Muscle of leg (tissue), 3 donors: ENCODE measurements at regions not wholly inside any gene's neighbourhood (a gene's known extent, or its start where the extent isn't known, plus 50 kb on each side); places are given as distances from the start of the nearest gene placed in this dataset.

ENCODE experiments used
- DNase-seq: peaks from one replicate; pipeline ENCODE4 v3.0.0; 2013
- H3K27ac ChIP-seq: one replicate; pipeline ENCODE4 v1.5.1; 2013; ENCODE audit warnings: mild to moderate bottlenecking, low read length, control low read depth
- H3K27me3 ChIP-seq: one replicate; pipeline ENCODE4 v1.6.1; 2013; ENCODE audit warnings: low read length; ENCODE audit not compliant: control insufficient read depth, insufficient read depth
- H3K36me3 ChIP-seq: one replicate; pipeline ENCODE4 v1.6.1; 2013; ENCODE audit warnings: low read length; ENCODE audit not compliant: control insufficient read depth, insufficient read depth
- H3K4me1 ChIP-seq: one replicate; pipeline ENCODE4 v1.6.1; 2013; ENCODE audit warnings: low read length; ENCODE audit not compliant: control insufficient read depth, insufficient read depth
- H3K4me3 ChIP-seq: one replicate; pipeline ENCODE4 v1.5.1; 2013; ENCODE audit warnings: low read length, control low read depth
- H3K9me3 ChIP-seq: replicated peaks from 2 replicates; pipeline ENCODE4 v1.6.1; 2013; ENCODE audit warnings: low read depth, low read length; ENCODE audit not compliant: control insufficient read depth
- WGBS: methylation state at CpG from one replicate; pipeline ENCODE4 v1.1.5; 2013; ENCODE audit warnings: missing lambda C conversion rate; ENCODE audit not compliant: insufficient coverage; 5-methylcytosine and 5-hydroxymethylcytosine counted together

DNA sequence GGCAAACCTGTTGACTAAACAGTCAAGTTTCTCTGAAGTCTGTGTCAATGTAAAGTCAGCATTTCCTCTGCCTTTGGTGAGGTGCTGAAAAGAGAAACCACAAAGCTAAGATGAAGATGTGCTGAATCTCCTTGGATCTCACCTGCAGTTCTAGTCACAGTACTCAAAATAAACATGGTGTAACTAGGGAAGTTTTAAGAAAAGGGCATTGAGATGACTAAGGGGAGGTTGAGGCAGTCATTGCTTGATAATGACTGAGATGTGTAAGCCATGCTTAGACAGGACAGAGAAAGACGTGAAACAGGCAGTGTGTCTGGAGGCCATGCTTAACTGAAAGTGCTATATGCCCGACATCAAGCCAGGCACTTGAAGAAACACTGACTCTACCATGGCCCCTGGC, 1010.0 kb upstream of the CELF4 start:
- WGBS, result 100% methylated on average over 1 of the region's 2 CpGs
- DNase-seq, result no peak

DNA sequence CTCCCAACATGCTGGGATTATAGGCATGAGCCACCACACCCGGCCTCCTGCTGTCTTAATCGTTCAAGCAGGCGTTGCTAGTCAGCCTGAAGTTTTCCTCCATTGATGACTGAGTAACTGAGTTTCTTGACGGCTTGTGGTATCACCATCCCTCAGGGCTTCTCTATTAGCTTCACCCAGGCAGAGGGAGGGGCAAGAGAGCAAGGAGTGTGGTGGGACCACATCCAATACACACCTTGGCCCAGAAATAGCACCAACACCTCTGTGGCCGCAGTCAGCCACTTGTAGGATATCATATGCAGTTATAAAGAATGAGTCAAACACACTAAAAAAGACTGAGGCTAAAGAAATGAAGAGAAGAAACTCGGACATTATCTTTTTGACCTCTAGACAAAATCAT, 1009.4 kb upstream of the CELF4 start:
- Histone ChIP-seq H3K27me3 (no peaks in the 10 kb centered on the region), H3K27ac (no peak overlapping the region), H3K4me1 (no peaks in the 10 kb centered on the region), H3K9me3 (no peaks in the 10 kb centered on the region), H3K4me3 (no peak overlapping the region), H3K36me3 (no peaks in the 10 kb centered on the region)
- WGBS, result 100% methylated on average over 3 of the region's 6 CpGs
- no peak for DNase-seq

More for the DNA sequence above, 1010.0 kb upstream of the CELF4 start:
- no peaks in the 10 kb centered on the region for H3K4me1 ChIP-seq
- no peaks in the 10 kb centered on the region for H3K36me3 ChIP-seq
- H3K9me3 ChIP-seq, result no peaks in the 10 kb centered on the region
- no peaks in the 10 kb centered on the region for H3K27me3 ChIP-seq
- no peak overlapping the region for H3K27ac ChIP-seq
- no peak overlapping the region for H3K4me3 ChIP-seq

DNA sequence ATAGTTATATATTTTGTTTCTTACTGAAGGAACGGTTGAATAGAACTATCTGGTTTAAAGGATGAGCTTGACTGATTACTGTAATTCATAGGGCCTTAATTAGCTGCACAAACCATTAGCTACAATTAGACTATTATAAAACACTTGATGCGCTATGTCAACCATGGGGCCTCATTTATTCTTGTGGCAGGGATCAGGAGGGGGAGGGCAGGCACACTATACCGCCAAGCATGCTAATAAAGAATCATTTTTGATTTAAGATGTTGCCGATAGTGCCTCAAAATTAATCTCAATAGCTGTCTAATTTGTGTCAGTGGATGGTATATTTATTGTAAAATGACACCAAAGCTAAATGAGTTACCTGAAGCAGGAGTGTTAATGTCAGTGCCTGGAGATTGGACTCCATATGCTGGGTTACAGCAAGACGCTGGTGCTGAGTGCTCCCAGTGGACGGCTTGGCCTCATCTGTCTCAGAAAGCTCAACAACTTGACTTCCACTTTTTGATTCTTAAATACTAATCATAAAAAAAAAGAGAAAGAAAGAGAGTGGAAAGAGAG, 1007.0 kb upstream of the CELF4 start:
- H3K27me3 ChIP-seq, result no peaks in the 10 kb centered on the region
- H3K36me3 ChIP-seq, result no peaks in the 10 kb centered on the region
- H3K9me3 ChIP-seq, result no peaks in the 10 kb centered on the region
- H3K27ac ChIP-seq, result no peak overlapping the region
- no peaks in the 10 kb centered on the region for H3K4me1 ChIP-seq
- no CpG with 5 or more reads among the region's 6 CpGs for WGBS
- no peak for DNase-seq
- H3K4me3 ChIP-seq, result no peak overlapping the region

DNA sequence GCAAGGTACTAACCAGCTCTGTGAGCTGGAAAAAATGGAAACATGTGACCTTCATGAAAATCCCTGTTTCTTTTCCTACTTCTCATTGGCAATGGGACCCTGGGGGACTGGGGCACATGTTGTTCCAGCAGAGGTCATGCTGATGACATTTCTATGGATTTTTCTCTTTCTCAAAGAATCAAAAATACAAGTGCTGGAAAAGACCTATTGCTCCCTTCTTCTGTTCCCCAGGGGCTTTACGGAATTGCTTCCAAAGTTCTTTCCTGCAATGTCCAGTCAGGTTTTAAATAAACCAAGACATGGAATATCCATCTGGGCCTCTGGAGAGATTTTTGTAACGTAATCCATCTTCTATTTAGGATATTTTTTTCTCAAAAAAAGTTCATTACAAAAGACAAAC, 1006.1 kb upstream of the CELF4 start:
- H3K27ac ChIP-seq, result no peak overlapping the region
- no peaks in the 10 kb centered on the region for H3K4me1 ChIP-seq
- DNase-seq, result peak; percentile 60

DNA sequence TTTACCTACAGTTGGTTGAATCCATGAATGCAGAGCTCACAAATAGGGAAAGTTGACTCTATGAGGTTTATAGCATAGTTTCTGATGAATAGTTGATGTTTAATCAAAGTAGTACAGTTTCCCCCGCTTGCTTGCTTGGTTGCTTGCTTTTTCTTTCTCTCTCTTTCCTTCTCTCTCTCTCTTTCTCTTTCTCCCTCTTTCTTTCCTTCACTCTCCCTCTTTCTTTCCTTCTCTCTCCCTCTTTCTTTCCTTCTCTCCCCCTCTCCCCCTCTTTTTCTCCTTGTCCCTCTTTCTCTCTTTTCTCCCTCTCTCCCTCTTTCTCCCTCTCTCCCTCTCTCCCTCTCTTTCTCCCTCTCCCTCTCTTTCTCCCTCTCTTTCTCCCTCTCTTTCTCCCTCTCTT, 999.9 kb upstream of the CELF4 start:
- no peak for DNase-seq
- H3K27me3 ChIP-seq, result no peaks in the 10 kb centered on the region
- no peak overlapping the region for H3K27ac ChIP-seq
- H3K4me3 ChIP-seq, result no peak overlapping the region
- H3K36me3 ChIP-seq, result no peaks in the 10 kb centered on the region
- WGBS, result 83% methylated on average over 1 of the region's 1 CpG
- H3K4me1 ChIP-seq, result no peaks in the 10 kb centered on the region
- no peaks in the 10 kb centered on the region for H3K9me3 ChIP-seq

More for the DNA sequence above, 1006.1 kb upstream of the CELF4 start:
- H3K27me3 ChIP-seq, result no peaks in the 10 kb centered on the region
- H3K36me3 ChIP-seq, result no peaks in the 10 kb centered on the region
- H3K9me3 ChIP-seq, result no peaks in the 10 kb centered on the region
- no peak overlapping the region for H3K4me3 ChIP-seq
- WGBS, result no CpG with 5 or more reads among the region's 2 CpGs

DNA sequence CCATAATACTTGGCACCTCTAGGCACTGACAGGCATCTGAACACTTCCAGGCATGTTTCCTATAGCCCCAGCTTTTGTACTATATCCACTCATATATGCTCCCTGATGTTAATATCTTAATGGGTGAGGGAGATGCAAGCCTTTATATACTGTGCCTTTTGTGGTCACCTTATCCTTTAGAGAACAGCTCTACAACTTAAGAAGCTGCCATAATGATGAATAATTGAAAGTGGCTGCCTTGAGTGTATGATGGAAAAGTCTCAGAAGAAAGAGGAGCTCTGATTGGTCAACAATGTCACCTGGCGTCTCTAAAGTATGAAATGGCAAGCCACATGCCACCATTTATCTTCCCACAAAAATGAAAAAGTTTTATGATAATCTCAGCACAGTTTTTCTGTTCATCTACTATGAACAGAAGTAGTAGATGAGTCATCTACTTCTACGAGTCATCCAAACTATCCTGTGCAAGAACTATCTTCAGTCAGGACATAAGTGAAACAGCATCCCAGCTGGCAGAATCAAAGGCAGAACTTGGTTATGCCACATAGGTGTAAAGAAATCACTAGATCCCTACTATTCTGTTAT, 997.9 kb upstream of the CELF4 start:
- no CpG with 5 or more reads among the region's 2 CpGs for WGBS
- no peak for DNase-seq
- Histone ChIP-seq H3K4me3 (no peak overlapping the region), H3K9me3 (no peaks in the 10 kb centered on the region), H3K27ac (no peak overlapping the region), H3K4me1 (no peaks in the 10 kb centered on the region), H3K27me3 (no peaks in the 10 kb centered on the region), H3K36me3 (no peaks in the 10 kb centered on the region)

DNA sequence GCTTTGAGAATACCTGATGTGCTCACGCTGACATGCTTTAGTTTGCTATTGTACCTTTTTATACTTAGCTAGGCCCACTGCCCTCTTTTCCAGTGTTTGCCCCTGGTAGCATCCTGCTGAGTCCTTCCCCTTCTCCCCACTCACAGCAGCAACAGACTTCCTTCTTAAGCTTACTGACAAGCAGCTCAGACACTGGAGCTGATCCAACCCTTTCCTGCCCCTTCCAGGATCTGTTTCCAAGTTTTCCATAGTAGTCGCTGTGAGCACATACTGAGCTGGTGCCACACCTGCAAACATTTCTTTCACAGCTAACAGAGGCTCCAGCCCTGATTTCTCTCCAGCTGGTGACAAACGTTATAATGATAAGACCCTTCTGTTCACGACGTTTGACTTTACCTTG, 991.4 kb upstream of the CELF4 start:
- no peak overlapping the region for H3K4me3 ChIP-seq
- WGBS, result 44% methylated on average over 2 of the region's 5 CpGs
- DNase-seq, result peak; percentile 40
- H3K36me3 ChIP-seq, result no peaks in the 10 kb centered on the region
- no peaks in the 10 kb centered on the region for H3K27me3 ChIP-seq
- H3K27ac ChIP-seq, result no peak overlapping the region
- no peaks in the 10 kb centered on the region for H3K9me3 ChIP-seq
- no peaks in the 10 kb centered on the region for H3K4me1 ChIP-seq

DNA sequence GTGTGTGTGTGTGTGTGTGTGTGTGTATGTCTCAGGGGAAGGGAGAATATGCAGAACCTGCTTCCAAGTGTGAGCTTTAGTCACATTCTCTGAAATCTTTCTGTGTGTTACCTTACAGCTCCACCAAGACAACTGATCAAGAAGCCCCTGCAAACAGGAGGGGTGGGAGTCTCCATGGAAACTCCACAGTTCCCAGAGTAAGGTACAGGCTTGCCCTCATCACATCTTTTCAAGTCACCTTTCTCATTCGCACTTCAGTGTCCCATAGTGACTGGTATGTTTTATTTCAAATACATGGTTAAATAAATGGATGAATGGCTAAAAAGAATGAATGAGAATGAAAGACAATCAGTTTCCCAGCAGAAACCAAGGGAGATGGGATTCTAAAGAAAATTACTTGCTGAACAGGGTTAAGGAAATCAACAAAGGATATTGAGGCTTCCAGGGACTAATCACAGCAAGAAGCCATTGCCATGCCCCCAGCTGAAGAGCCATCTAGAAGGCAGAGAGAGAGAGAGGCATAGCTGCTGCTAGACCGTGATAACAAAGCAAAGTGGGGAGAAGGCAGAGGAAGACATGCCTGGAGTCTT, 987.2 kb upstream of the CELF4 start:
- Histone ChIP-seq H3K4me3 (no peak overlapping the region), H3K36me3 (no peaks in the 10 kb centered on the region), H3K4me1 (no peaks in the 10 kb centered on the region), H3K9me3 (no peaks in the 10 kb centered on the region), H3K27ac (no peak overlapping the region), H3K27me3 (no peaks in the 10 kb centered on the region)
- no CpG with 5 or more reads among the region's 2 CpGs for WGBS
- no peak for DNase-seq

DNA sequence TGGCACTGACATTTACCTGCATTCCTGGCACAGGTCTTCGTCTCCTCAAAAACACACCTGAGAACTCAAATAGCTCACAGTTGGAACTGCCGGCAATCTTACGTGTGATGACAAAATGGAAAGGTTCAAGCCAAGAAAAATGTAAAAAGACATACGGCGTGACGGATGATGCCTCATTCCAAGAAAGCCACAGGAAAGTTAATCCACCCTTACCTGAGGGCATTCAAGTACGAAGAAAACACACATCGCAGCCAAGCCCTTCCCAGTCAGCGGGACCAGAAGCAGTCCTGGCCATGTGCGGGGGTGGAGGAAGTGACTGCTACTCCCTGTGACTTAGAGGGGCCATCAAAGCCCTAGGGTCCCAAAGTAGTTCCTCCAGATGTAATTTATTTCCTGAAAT, 986.3 kb upstream of the CELF4 start:
- H3K4me3 ChIP-seq, result no peak overlapping the region
- no peaks in the 10 kb centered on the region for H3K9me3 ChIP-seq
- no peaks in the 10 kb centered on the region for H3K36me3 ChIP-seq
- no peaks in the 10 kb centered on the region for H3K27me3 ChIP-seq
- H3K27ac ChIP-seq, result no peak overlapping the region
- DNase-seq, result peak; percentile 23
- no peaks in the 10 kb centered on the region for H3K4me1 ChIP-seq
- 59% methylated on average over 6 of the region's 10 CpGs for WGBS

DNA sequence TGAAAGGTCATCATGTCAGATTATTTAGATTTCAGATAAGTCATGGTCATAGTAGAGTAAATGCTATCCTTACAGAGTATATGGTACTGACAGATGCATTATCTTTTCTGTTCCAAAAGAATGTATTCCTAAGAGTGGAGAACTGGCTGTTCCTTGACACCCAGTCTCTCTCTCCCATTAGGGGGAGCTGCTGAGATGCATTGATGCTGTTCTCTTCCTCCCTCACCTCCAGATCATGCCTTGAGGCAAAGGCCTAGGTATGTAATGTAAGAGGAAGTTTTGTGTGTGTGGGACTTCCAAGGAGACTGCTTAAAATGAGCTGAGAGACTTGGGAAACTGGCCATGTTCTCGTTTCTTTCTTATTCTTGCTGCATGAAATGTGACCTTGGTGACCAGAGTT, 979.5 kb upstream of the CELF4 start:
- Histone ChIP-seq H3K4me3 (no peak overlapping the region), H3K36me3 (no peaks in the 10 kb centered on the region), H3K4me1 (no peaks in the 10 kb centered on the region), H3K9me3 (peaks cover 4% of the 10 kb centered on the region), H3K27me3 (no peaks in the 10 kb centered on the region), H3K27ac (no peak overlapping the region)
- 50% methylated on average over 1 of the region's 1 CpG for WGBS
- DNase-seq, result no peak

DNA sequence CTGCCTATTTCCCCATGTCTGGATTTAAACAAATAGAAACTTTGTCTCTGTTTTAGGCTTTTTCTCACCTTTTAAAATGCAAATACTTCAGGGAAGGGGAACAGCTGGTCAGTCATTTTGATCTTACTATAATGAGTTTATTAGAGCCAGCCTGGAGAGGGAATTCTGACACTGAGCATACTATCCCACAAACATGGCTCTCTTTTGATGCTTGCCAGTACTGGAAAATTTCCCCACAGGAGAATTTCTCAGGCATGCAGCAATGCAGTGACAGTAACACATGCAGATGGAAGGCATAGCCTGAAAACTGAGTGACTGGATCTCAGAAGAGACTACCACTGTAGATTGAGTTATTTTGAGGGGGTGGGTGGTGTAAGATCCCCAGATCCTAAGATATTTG, 974.3 kb upstream of the CELF4 start:
- Histone ChIP-seq H3K27me3 (no peaks in the 10 kb centered on the region), H3K4me3 (no peak overlapping the region), H3K4me1 (no peaks in the 10 kb centered on the region), H3K36me3 (no peaks in the 10 kb centered on the region), H3K9me3 (no peaks in the 10 kb centered on the region), H3K27ac (no peak overlapping the region)
- DNase-seq, result peak; percentile 5
